Activated CD8-positive, alpha-beta T cell treated with anti-CD3 and anti-CD28 coated beads for 36 hours (primary cell): ENCODE measurements at regions not wholly inside any gene's neighbourhood (a gene's known extent, or its start where the extent isn't known, plus 50 kb on each side); places are given as distances from the start of the nearest gene placed in this dataset.
"Not testable (repeated sequence)": the region's sequence is repeated elsewhere in the genome, so short reads cannot be mapped to it uniquely, and the experiment has no call there.

Experiments used
- ATAC-seq: fragments of 200-7000 bp; cut with Tn5 transposase; one replicate; pipeline ENCODE4 v1.10.0; 2021; ENCODE audit warnings: mild to moderate bottlenecking, moderate library complexity
- CTCF ChIA-PET: fragments of 350-600 bp; sonication (Branson Sonifier 250); formaldehyde crosslinking; loops from one replicate; lab custom pipeline; 2021; ENCODE audit warnings: antibody characterized with exemption; lab: Charles Lee
- POLR2A ChIA-PET: fragments of 350-600 bp; sonication (Branson Sonifier 250); formaldehyde crosslinking; loops from one replicate; lab custom pipeline; 2021; ENCODE audit warnings: antibody characterized with exemption; lab: Charles Lee
- DNase-seq: peaks from one replicate; pipeline ENCODE4 v3.0.0-alpha.2; 2020
- H3K27ac Mint-ChIP-seq: one replicate; pipeline ENCODE4 v1.8.0; 2021; ENCODE audit warnings: mild to moderate bottlenecking, mixed read lengths
- H3K27me3 Mint-ChIP-seq: one replicate; pipeline ENCODE4 v1.8.0; 2021; ENCODE audit warnings: mixed read lengths
- H3K36me3 Mint-ChIP-seq: one replicate; pipeline ENCODE4 v1.8.0; 2021; ENCODE audit warnings: low read depth, mixed read lengths
- H3K4me1 Mint-ChIP-seq: one replicate; pipeline ENCODE4 v1.8.0; 2021; ENCODE audit warnings: low read depth, mixed read lengths
- H3K4me3 Mint-ChIP-seq: one replicate; pipeline ENCODE4 v1.8.0; 2021; ENCODE audit warnings: mild to moderate bottlenecking, moderate library complexity, mixed read lengths
- H3K9me3 Mint-ChIP-seq: one replicate; pipeline ENCODE4 v1.8.0; 2021; ENCODE audit warnings: mixed read lengths
- intact Hi-C: fragments of 100-400 bp; cut with micrococcal nuclease; formaldehyde crosslinking; loops from one replicate; pipeline ENCODE4 v1.10.0; 2022
- TF ChIP-seq, protein P1 (sequence below): fragments of 200-600 bp; IDR thresholded peaks from one replicate; pipeline ENCODE4 v1.8.0; 2022; ENCODE audit warnings: antibody characterized with exemption, mild to moderate bottlenecking

DNA sequence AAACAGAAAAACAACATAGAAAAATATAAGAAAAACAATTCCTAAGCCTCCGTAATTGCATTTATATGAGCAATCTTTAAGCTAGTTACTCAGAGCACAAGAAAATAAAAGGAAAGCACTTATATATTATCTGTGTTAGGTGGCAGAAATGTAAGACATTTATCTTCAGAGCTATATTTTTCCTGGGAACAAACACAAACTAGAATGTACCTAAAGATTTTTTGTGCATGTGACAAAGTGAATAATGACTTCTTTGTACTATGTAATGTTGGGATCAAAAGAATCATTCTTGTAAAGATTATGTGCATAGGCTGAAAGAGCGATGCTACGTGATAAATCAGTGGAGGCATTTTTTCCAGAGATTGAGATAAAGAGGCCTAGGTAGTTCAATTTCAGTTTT, 111.3 kb upstream of the GMNC start:
- Mint-ChIP-seq H3K27ac (no peak overlapping the region), H3K4me3 (no peak overlapping the region), H3K9me3 (no peaks in the 10 kb centered on the region), H3K36me3 (no peaks in the 10 kb centered on the region), H3K4me1 (no peaks in the 10 kb centered on the region), H3K27me3 (no peaks in the 10 kb centered on the region)
- CTCF ChIA-PET = no interaction called here
- ATAC-seq (no peak), DNase-seq (no peak)
- intact Hi-C loops = no loop called here
- POLR2A ChIA-PET = no interaction called here
- TF ChIP-seq, protein P1, sequence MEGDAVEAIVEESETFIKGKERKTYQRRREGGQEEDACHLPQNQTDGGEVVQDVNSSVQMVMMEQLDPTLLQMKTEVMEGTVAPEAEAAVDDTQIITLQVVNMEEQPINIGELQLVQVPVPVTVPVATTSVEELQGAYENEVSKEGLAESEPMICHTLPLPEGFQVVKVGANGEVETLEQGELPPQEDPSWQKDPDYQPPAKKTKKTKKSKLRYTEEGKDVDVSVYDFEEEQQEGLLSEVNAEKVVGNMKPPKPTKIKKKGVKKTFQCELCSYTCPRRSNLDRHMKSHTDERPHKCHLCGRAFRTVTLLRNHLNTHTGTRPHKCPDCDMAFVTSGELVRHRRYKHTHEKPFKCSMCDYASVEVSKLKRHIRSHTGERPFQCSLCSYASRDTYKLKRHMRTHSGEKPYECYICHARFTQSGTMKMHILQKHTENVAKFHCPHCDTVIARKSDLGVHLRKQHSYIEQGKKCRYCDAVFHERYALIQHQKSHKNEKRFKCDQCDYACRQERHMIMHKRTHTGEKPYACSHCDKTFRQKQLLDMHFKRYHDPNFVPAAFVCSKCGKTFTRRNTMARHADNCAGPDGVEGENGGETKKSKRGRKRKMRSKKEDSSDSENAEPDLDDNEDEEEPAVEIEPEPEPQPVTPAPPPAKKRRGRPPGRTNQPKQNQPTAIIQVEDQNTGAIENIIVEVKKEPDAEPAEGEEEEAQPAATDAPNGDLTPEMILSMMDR = no peak

DNA sequence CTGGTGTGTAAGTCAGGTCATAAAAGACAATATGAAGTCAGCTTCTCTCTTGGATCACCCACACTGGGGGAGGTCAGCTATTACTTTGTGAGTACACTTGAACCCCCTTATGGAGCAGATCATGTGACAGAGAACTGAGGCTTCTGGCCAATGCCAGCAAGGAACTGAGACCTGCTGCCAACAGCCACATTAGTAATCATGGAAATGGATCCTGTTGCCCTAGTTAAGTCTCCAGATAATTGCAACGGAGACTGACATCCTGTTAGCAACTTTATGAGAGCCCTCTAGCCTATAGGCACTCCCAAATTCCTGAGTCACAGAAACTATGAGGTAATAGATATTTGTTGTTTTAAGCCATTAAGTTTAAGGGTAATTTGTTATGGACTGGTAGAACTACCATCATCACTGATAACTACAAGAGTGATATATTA, 110.4 kb upstream of the GMNC start:
- DNase-seq (no peak), ATAC-seq (no peak)
- ChIA-PET CTCF (no interaction called here), POLR2A (no interaction called here)
- no peaks in the 10 kb centered on the region for H3K27me3 Mint-ChIP-seq
- no peak overlapping the region for H3K27ac Mint-ChIP-seq
- H3K36me3 Mint-ChIP-seq = no peaks in the 10 kb centered on the region
- TF ChIP-seq, protein P1 = no peak
- no peaks in the 10 kb centered on the region for H3K9me3 Mint-ChIP-seq
- intact Hi-C loops = no loop called here
- H3K4me1 Mint-ChIP-seq = no peaks in the 10 kb centered on the region
- H3K4me3 Mint-ChIP-seq = no peak overlapping the region

DNA sequence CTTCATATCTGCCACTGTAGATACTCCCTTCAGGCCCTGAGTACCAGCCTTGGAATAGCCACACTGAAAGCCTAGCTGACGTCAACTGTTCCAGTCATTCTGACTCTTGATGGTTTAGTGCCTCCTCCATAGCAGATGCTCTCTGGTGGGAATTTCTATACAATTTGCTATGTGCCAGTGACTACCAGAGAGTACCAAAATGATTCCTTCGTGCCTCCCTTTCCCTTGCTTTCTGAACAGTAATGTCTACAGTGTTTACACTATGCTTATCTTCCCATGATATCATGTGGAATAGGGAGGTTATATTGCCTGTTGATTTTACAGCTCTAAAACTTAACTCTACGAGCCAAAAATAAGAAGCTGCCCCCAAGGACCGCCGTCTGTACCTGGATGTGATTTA, 109.7 kb upstream of the GMNC start:
- DNase-seq (no peak), ATAC-seq (no peak)
- Mint-ChIP-seq H3K4me3 (no peak overlapping the region), H3K4me1 (no peaks in the 10 kb centered on the region), H3K27ac (no peak overlapping the region), H3K27me3 (no peaks in the 10 kb centered on the region), H3K36me3 (no peaks in the 10 kb centered on the region), H3K9me3 (no peaks in the 10 kb centered on the region)
- TF ChIP-seq, protein P1 = no peak
- ChIA-PET POLR2A (no interaction called here), CTCF (no interaction called here)
- intact Hi-C loops = no loop called here

DNA sequence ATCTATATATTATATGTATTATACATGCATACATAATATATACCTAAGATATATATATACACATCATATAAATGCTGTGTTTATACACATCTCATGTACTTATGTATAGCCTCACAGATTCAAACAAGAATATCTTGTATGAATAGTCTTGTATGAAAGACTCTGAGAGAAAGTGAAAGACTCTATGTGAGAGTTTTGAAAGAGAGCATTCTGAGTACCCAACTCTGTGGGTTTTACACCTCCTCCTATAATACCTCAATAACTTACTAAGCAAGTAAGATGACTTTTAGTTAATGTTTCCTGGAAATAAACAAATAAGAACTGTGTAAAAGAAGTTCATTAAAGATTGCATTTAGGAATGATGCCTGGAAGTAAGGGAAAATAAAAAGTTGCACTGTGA, 108.1 kb upstream of the GMNC start:
- H3K4me1 Mint-ChIP-seq = no peaks in the 10 kb centered on the region
- no peaks in the 10 kb centered on the region for H3K36me3 Mint-ChIP-seq
- POLR2A ChIA-PET = no interaction called here
- no peaks in the 10 kb centered on the region for H3K9me3 Mint-ChIP-seq
- CTCF ChIA-PET = no interaction called here
- intact Hi-C loops = no loop called here
- H3K27me3 Mint-ChIP-seq = no peaks in the 10 kb centered on the region
- no peak overlapping the region for H3K4me3 Mint-ChIP-seq
- ATAC-seq = no peak
- DNase-seq = no peak
- no peak overlapping the region for H3K27ac Mint-ChIP-seq
- TF ChIP-seq, protein P1 = no peak

DNA sequence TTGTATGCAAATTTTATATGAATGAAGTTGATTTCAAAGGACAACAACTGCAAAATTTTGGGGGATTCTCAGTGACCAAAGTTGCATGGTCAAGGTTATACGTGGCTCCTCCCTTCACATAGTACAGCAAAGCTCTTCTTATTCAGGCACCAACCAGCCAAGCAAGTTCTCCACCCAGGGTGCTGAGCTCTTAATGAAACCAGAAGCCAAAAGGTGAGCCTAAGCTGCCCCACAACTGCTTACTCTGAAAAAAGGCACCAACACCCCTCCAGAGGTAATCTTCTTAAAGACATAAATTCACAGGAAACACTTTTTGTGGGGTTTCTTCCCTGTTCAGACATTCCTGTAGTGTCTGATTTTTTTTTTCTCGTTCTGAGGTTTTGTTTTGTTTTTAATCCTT, 106.1 kb upstream of the GMNC start:
- Mint-ChIP-seq H3K4me1 (no peaks in the 10 kb centered on the region), H3K27ac (no peak overlapping the region), H3K9me3 (no peaks in the 10 kb centered on the region), H3K27me3 (no peaks in the 10 kb centered on the region), H3K36me3 (no peaks in the 10 kb centered on the region), H3K4me3 (no peak overlapping the region)
- TF ChIP-seq, protein P1 = no peak
- ATAC-seq = no peak
- DNase-seq = no peak
- CTCF ChIA-PET = no interaction called here
- POLR2A ChIA-PET = no interaction called here
- intact Hi-C loops = no loop called here

DNA sequence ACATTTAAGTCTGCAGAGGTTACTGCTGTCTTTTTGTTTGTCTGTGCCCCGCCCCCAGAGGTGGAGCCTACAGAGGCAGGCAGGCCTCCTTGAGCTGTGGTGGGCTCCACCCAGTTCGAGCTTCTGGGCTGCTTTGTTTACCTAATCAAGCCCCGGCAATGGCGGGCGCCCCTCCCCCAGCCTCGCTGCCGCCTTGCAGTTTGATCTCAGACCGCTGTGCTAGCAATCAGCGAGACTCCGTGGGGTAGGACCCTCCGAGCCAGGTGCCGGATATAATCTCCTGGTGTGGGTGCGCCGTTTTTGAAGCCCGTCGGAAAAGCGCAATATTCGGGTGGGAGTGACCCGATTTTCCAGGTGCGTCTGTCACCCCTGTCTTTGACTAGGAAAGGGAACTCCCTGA, 102.4 kb upstream of the GMNC start:
- not testable (repeated sequence) for H3K27me3 Mint-ChIP-seq

More for the DNA sequence above, 102.4 kb upstream of the GMNC start:
- H3K36me3 Mint-ChIP-seq, DNase-seq, intact Hi-C loops, ATAC-seq, H3K9me3 Mint-ChIP-seq, H3K4me3 Mint-ChIP-seq, POLR2A ChIA-PET, H3K27ac Mint-ChIP-seq, H3K4me1 Mint-ChIP-seq, CTCF ChIA-PET: not testable (repeated sequence)
